ENCODE measurements at regions not wholly inside any gene's neighbourhood (a gene's known extent, or its start where the extent isn't known, plus 50 kb on each side); places are given as distances from the start of the nearest gene placed in this dataset.

DNA sequence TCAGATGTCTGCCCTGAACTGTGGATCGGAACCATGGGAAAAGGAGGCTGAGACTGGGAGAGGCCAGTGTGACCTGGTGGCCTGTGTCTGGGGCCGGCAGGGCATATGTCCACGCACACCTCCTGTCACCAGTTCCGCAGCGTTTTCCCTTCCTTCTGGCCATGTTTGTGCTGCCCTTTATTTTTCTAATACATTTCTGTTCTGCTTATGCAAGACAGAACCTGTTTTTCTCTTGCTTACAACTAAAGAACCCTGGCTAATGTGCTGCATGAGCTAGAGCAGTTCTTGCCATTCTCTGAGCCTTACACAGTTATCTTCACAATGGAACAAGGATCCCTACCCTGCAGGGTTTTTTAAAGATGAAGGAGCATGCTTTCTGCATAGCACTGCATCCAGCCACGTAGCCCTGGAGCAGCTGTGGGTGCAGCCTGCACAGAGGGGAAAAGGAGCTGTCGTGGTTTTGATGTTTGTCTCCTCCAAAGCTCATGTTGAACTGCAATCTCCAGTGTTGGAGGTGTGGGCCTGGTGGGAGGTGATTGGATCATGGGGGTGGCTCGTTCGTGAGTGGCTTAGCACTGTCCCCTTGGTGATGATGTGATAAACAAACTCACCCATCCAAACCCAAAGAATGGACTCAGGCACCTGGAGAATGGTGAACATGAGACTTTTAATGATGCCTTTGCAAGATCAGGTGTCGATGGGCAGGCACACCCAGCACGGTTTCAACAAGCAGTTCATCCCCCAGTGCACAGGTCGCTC, 84.8 kb upstream of the SHANK2 start:
- TF ChIP-seq CTCF (IDR thresholded peaks at IDR 0.05) (no peak), POLR2A (IDR thresholded peaks at IDR 0.05) (no peak)
